Activated CD8-positive, alpha-beta memory T cell treated with anti-CD3 and anti-CD28 coated beads for 24 hours (primary cell): ENCODE measurements at regions not wholly inside any gene's neighbourhood (a gene's known extent, or its start where the extent isn't known, plus 50 kb on each side); places are given as distances from the start of the nearest gene placed in this dataset.
A peak's percentile ranks its signal among the peaks of the same experiment; 100 is the strongest.

Source experiments
- DNase-seq: peaks from one replicate; pipeline ENCODE4 v3.0.0-alpha.2; 2020

DNA sequence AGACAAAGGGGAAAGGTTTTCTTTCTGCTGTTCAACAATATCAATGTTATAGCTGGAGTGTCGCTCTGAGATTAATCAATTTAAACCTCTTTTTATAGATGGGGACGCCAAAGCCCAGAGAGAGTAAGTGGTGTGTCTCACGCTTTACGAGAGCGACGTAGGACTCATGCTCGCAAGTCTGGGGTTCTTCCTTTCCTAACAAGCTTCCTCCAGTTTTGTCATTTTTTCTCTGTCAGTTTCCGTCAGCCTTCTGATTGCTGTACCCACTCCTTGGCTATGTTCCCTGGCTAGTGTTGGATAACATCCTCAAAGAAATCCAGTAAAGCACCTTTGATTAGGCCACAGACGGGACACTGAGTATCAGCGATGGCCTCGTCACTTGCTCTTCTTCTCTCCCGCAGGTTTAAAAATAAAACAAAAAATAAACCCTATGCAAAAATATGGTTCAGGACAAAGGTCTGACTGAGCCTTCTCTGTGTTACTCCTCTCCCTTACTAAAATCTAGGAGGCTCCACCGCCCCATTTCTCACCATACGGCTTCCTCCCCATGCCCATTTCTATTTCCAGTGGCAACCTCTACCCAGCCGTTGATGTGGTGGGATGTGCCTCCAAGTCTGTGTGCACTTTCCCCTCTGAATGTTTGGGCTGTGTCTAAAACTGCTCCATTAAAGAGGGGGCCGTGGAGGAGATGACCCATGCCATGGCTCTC lies 172.7 kb upstream of the PARP11 start:
- DNase-seq = no peak

- peak; percentile 26 for DNase-seq
These were observed 171.8 kb upstream of the PARP11 start for GRCh38 chr12:4044736-4045730.

DNA sequence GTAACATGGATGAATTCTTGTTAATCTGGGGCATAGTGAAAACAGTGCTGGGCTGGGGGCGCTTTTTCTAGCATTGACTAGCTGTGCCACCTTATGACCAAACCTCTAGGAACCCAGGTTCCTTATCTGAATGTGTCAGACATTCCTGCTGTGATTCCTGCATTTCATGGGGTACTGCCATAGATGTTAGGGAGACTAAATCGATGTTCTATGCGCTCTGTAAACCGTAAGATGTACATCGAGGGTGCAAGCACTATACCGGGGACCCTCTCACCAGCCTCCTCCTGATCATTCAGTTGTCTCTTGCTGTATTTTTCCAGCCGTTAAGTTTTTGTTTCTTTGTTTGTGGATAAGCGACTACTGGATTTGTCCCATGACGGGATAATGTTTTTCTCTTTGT lies 170.9 kb upstream of the PARP11 start:
- DNase-seq = peak; percentile 35

GRCh38 chr12:4041187-4041885 lies 168.1 kb upstream of the PARP11 start:
- peak; percentile 32 for DNase-seq

GRCh38 chr12:4039931-4040330 lies 166.7 kb upstream of the PARP11 start:
- DNase-seq = peak; percentile 11

- DNase-seq = no peak
These were observed 164.6 kb upstream of the PARP11 start for GRCh38 chr12:4037747-4038312.

DNA sequence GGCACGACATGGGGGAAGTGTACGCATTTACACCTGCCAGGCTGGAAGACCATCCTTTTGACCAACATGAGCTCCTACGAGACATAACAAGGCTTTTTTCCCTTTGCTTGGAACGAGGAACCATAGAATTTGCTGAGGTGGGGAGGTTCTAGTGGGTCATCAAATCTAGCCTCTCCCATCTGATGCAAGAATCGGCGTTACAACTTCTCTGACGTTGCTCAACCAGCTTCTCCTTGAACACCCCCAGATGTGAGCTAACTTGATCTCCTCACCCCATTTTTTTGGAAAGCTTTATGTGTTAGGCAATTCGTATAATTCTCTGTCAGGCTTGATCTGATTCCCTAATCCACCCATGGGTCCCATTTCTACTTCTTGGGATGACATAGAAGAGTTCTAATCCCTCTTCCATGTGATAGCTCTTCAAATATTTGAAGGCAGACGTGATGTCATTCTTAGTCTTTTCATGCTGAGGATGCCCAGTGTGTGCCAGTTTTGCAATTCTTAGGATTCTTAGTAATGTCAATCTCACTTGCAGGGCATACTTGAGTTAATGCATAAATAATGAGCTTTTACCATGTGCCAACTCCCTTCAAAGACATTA lies 163.6 kb upstream of the PARP11 start:
- DNase-seq = no peak

DNA sequence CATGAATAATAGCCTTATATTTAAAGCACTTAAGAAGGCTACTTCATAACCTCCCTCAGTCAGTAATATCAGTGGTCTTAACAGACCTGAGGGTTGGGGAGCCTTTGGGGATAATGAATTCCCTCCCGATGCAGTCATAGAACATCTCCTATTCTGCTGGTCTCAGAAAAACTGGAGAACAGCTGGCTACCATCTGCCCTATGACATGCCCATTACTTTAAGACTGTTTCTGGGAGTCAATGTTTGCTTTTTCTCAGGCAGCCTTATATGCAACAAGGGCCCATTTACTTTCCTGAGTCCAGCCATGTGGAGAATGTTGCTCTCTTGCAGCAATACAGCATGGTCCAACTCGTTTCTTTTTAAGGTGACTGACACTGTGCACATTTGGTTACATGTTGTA lies 161.7 kb upstream of the PARP11 start:
- no peak for DNase-seq

DNA sequence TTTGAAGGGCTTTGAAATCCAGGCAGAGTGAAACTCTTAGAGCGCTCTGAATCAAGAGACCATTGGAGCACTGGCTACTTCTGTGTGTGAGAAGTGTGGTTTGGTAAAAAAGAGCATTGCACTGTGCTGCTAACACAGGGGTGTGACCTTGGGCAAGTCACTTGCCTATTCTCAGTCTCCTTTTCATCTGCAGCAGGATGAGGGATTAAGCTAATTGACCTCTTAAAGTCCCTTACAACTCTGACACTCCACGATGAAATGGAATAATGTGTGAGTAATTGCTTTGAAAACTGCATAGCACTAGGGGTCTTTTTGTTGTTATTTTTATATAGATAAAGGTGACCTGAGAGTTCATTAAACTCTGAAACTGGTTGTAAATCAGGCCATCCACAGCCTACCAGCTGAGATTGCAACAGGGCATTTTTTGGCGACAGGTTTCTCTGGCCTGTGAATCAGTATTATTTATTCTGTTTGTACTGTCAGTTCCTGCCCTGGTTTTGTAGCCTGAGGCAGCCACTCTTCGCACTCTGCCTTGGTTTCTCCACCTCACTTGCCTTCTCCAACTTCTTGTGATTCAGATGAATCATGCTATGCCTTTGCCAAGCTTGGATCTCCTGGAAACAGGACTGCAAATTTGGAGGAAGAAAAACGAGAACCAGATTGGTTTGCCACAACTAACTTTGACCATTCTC lies 159.9 kb upstream of the PARP11 start:
- no peak for DNase-seq

- no peak for DNase-seq
These were observed 158.6 kb upstream of the PARP11 start for GRCh38 chr12:4031703-4032291.

GRCh38 chr12:4030929-4031702 lies 157.9 kb upstream of the PARP11 start:
- peak; percentile 90 for DNase-seq

GRCh38 chr12:4027412-4027811 lies 154.2 kb upstream of the PARP11 start:
- DNase-seq = peak; percentile 82

- no peak for DNase-seq
These were observed 153.3 kb upstream of the PARP11 start for GRCh38 chr12:4026517-4026916.

GRCh38 chr12:4026020-4026358 lies 152.8 kb upstream of the PARP11 start:
- no peak for DNase-seq

DNA sequence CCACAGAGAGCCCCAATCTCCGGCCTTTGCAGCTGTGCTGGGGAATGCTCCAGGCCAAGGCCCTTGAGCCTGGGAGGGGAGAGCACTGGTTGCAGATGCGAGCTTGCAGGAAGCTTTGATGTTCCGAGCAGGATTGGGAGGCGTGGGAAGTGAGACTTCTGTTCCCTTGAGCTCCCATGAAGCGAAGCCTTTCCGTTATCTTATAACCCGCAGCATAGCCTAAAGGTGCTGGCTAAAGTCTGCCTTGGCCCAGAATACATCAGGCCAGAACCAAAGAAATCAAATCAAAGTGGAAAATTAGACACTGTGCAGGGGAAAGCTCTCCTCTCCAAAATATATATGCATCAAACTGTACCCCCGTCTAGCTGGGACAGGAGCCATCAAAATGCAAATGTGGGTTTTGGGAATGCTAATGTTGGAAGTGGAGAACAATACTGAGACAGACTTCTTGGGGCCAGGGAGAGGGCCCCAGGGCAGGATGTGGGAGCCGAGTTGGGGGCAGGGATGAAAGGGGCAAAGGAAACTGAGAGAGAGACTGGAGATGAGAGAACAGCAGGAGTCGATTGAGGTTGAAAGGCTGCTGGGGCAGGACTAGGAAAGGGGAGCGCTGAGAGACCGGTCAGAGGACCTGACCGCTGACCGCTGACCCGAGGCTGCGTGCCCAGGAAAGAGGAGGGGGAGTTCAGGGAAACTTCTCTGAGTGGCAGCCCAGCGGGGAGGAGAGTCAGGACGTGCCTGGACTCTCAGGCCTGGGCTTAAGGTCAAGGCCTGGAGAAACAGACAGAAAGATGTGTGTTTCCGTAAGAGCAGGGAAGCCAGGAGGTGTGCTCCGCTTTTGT lies 152.2 kb upstream of the PARP11 start:
- DNase-seq = no peak

DNA sequence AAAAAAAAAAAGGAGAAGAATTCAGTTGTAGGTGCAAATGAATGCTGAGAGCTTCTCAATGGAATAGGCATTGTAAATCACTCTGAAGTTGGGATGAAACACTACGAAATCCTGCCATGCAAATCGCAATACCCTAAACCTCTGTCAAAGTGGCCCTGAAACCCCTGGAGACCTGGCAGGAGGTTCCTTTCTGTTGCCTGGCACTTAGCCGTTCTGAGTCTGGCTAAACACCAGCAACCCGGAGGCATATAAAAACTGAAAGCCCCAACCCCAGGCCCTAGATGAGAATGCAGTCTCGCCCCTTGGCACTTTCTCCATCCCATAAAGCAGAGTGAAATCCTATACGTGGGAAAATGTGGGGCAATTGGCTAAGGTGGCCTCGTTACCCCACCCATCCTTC lies 151.5 kb upstream of the PARP11 start:
- DNase-seq = no peak

DNA sequence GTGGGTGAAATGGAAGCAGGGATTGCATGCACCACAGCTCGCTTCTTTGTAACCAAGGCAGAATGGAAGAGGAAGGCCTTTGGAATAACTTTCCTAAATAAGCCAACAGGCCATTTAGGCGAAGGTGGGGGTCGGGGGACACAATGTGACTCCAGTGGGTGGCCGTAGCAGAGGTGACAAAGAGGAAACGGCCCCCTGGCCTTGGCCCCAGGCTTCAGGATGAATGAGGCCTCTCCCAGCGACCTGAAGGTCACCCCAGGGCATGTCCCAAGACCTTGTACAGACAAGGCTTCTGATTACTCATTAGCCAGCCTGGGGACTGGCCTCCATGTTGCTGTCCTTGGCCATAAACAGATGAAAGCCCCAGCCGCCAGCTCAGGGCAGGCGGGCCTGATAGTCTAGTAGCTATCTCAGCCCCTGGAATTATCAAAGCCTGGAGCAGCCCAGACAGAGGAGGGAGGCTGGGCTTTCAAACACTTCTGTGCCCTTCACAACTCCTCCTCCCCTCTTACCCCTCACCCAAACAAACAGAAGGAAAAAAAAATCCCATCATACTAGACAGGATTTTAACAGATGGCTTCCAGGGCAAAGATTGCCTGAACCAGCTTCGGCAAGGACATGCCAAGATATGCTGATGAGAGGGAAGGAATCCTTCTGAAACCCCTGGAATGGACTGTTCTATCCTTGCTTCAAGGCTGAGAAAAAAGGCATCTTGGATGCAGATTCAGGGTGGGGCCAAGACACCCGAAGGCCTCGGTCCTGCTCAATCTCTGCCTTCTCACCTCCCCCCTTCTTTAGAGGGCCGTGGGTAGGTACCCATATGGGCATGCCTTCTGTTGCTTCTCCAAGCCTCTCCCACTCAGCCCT lies 142.3 kb upstream of the PARP11 start:
- no peak for DNase-seq

- no peak for DNase-seq
These were observed 141.6 kb upstream of the PARP11 start for GRCh38 chr12:4014858-4015224.

DNA sequence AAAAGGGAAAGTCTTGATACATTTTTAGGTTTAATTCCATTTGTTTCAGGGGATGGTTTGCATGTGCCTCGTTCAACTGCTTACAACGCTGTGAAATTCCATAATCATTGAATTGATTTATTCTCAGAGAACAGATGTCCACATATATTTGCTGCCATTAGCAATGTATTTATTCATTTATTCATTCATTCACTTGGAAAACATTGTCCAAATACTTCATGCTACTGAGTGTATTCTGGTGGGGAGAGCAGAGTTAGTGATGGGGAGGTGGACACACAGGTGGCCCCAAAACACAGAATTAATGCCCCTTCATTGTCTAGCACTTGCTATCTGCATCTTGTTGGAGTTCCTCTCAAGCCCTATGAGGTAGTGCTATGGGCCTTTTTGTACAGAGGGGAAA lies 141.2 kb upstream of the PARP11 start:
- DNase-seq = no peak
